HUES64 (cell line): ENCODE measurements at regions not wholly inside any gene's neighbourhood (a gene's known extent, or its start where the extent isn't known, plus 50 kb on each side); places are given as distances from the start of the nearest gene placed in this dataset.

Experiments used
- H3K27ac ChIP-seq: 2 replicates; pipeline ENCODE4 v1.7.0; 2013; ENCODE audit warnings: low read depth, low read length, inconsistent platforms
- H3K27me3 ChIP-seq: 2 replicates; pipeline ENCODE4 v1.6.1; 2013; ENCODE audit warnings: mild to moderate bottlenecking, low read length; ENCODE audit not compliant: insufficient read depth
- H3K36me3 ChIP-seq: 2 replicates; pipeline ENCODE4 v1.6.1; 2013; ENCODE audit warnings: mild to moderate bottlenecking, low read length; ENCODE audit not compliant: insufficient read depth
- H3K4me1 ChIP-seq: 2 replicates; pipeline ENCODE4 v1.6.1; 2013; ENCODE audit warnings: mild to moderate bottlenecking, low read length, moderate library complexity; ENCODE audit not compliant: insufficient read depth
- H3K4me3 ChIP-seq: 2 replicates; pipeline ENCODE4 v1.5.1; 2013; ENCODE audit warnings: mild to moderate bottlenecking, low read length, moderate library complexity
- H3K9ac ChIP-seq: 2 replicates; pipeline ENCODE4 v1.6.1; 2013; ENCODE audit warnings: mild to moderate bottlenecking, low read depth, low read length
- H3K9me3 ChIP-seq: 2 replicates; pipeline ENCODE4 v1.6.1; 2013; ENCODE audit warnings: low read depth, low read length; ENCODE audit not compliant: insufficient read depth
- WGBS: fragments of 150-250, 120-280 bp; methylation state at CpG from one replicate; pipeline ENCODE4 v1.1.7; 2013; ENCODE audit warnings: missing lambda C conversion rate; 5-methylcytosine and 5-hydroxymethylcytosine counted together

DNA sequence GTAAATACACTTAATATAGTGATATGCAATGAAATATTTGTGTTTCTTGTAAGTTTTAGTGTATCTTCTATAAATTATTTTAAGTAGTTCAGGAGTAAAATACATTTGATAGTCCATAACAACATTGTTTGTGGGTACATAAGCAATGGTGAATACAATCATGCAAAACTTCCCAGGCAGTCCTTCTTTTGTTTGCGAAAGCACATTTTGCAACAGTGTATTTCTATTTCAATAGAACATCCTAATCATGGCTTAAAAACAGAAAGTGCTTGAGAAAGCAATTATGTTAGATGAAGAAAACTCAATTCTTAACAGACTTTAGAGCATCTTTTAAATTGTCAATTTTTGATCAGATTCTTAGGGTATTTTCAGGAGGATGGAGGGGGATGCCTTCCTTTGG is 155.6 kb downstream of the POSTN start:
- Histone ChIP-seq H3K9me3 (no peaks in the 10 kb centered on the region), H3K4me3 (no peak overlapping the region), H3K27me3 (no peaks in the 10 kb centered on the region), H3K27ac (no peak overlapping the region), H3K9ac (no peak overlapping the region), H3K4me1 (no peaks in the 10 kb centered on the region), H3K36me3 (no peaks in the 10 kb centered on the region)
- no CpG with 5 or more reads among the region's 1 CpG for WGBS

GRCh38 chr13:37435881-37436280 is 162.7 kb downstream of the POSTN start:
- Histone ChIP-seq H3K9ac (no peak overlapping the region), H3K4me3 (no peak overlapping the region), H3K27ac (no peak overlapping the region), H3K4me1 (no peaks in the 10 kb centered on the region), H3K9me3 (no peaks in the 10 kb centered on the region), H3K36me3 (no peaks in the 10 kb centered on the region), H3K27me3 (no peaks in the 10 kb centered on the region)
- WGBS, result 100% methylated on average over 1 of the region's 1 CpG

DNA sequence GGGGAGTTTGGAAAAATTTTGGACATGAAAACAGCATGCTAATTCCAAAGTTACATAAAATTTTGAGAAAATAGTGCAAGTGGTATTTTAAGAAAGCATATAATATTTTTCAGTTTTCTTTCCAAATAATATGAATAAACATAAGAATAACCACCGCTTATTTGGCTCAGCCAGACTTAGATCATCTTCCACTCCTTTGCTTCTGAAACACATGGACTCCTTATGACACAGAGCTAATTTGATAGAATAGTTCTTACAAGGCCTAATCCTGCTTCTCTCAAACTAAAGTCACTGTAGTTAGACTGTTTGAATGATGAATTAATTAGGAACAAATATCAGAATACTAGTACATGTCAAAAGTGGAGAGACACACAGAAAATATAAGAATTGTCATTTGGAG is 165.5 kb downstream of the POSTN start:
- Histone ChIP-seq H3K9me3 (no peaks in the 10 kb centered on the region), H3K4me3 (no peak overlapping the region)
- 100% methylated on average over 1 of the region's 1 CpG for WGBS

GRCh38 chr13:37429976-37430375 is 168.6 kb downstream of the POSTN start:
- Histone ChIP-seq H3K4me1 (no peaks in the 10 kb centered on the region), H3K36me3 (no peaks in the 10 kb centered on the region), H3K4me3 (no peak overlapping the region), H3K9me3 (no peaks in the 10 kb centered on the region), H3K9ac (no peak overlapping the region), H3K27ac (no peak overlapping the region), H3K27me3 (no peaks in the 10 kb centered on the region)
- 99% methylated on average over 2 of the region's 2 CpGs for WGBS

More for the DNA sequence above, 165.5 kb downstream of the POSTN start:
- no peaks in the 10 kb centered on the region for H3K36me3 ChIP-seq
- no peak overlapping the region for H3K9ac ChIP-seq
- no peaks in the 10 kb centered on the region for H3K27me3 ChIP-seq
- H3K27ac ChIP-seq, result no peak overlapping the region
- no peaks in the 10 kb centered on the region for H3K4me1 ChIP-seq

DNA sequence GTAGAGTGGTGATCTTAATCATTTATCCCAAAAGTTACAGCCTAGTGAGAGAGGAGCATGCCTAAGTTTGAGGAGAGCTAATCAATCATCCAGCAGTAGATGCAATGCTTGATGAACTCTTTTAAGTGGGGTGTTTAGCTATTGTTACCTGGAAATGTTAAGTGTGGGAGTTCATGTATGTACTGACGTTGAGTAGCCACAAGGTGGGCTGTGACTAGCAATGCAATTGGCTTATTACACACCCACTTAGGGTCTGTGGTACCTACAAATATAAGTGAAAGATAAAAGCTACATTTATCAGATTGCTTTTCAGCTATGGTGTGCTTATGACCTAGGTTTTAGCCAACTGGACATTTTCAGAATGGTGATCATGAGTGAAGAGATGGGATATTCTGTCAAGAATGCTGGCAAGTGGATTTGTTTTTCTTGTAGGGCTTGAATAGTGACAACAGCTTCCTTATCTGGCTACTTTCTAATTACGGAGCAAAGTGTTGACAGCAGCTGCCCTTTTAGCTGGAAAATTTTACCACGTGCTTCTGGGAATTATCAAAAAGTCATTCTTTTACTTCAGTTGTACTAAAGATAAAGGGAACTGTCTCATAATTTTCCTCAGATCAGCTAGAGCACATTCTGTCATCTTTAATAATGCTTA is 170.6 kb downstream of the POSTN start:
- no peak overlapping the region for H3K4me3 ChIP-seq
- H3K4me1 ChIP-seq, result no peaks in the 10 kb centered on the region
- 80% methylated on average over 3 of the region's 3 CpGs for WGBS
- no peak overlapping the region for H3K27ac ChIP-seq
- no peaks in the 10 kb centered on the region for H3K9me3 ChIP-seq
- no peaks in the 10 kb centered on the region for H3K36me3 ChIP-seq
- no peak overlapping the region for H3K9ac ChIP-seq
- no peaks in the 10 kb centered on the region for H3K27me3 ChIP-seq

GRCh38 chr13:37418490-37418889 is 180.1 kb downstream of the POSTN start:
- no peak overlapping the region for H3K27ac ChIP-seq
- no peaks in the 10 kb centered on the region for H3K4me1 ChIP-seq
- no peak overlapping the region for H3K9ac ChIP-seq
- no peak overlapping the region for H3K4me3 ChIP-seq
- WGBS, result 91% methylated on average over 2 of the region's 2 CpGs
- H3K36me3 ChIP-seq, result no peaks in the 10 kb centered on the region
- no peaks in the 10 kb centered on the region for H3K27me3 ChIP-seq
- no peaks in the 10 kb centered on the region for H3K9me3 ChIP-seq

DNA sequence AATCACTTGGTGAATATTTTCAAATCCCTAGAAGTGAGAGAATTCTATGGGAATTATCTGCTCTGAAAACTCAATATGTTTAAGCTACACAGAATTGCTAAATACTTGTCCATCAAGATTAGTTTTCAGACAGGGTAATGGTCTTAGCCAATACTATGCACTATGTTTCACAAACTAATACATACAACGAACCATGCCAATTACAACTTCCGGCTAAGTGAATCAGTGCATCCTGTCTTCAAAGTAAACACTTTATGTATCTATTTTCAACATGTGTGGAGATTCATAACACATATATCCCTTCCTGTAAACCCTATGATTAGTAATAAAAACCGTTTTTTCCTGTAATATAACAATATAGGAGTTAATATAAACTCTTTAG is 181.5 kb downstream of the POSTN start:
- WGBS, result 94% methylated on average over 2 of the region's 3 CpGs
- H3K4me1 ChIP-seq, result no peaks in the 10 kb centered on the region

GRCh38 chr13:37416291-37417059 is 182.1 kb downstream of the POSTN start:
- Histone ChIP-seq H3K9me3 (no peaks in the 10 kb centered on the region), H3K27me3 (no peaks in the 10 kb centered on the region), H3K36me3 (no peaks in the 10 kb centered on the region), H3K9ac (no peak overlapping the region), H3K4me3 (no peak overlapping the region), H3K27ac (no peak overlapping the region), H3K4me1 (no peaks in the 10 kb centered on the region)
- WGBS, result no CpG with 5 or more reads among the region's 2 CpGs

More for the DNA sequence above, 181.5 kb downstream of the POSTN start:
- H3K4me3 ChIP-seq, result no peak overlapping the region
- H3K9ac ChIP-seq, result no peak overlapping the region
- no peak overlapping the region for H3K27ac ChIP-seq
- no peaks in the 10 kb centered on the region for H3K36me3 ChIP-seq
- H3K27me3 ChIP-seq, result no peaks in the 10 kb centered on the region
- H3K9me3 ChIP-seq, result no peaks in the 10 kb centered on the region

- Histone ChIP-seq H3K9me3 (no peaks in the 10 kb centered on the region), H3K4me3 (no peak overlapping the region), H3K9ac (no peak overlapping the region), H3K27me3 (no peaks in the 10 kb centered on the region), H3K4me1 (no peaks in the 10 kb centered on the region), H3K36me3 (no peaks in the 10 kb centered on the region), H3K27ac (no peak overlapping the region)
- WGBS, result 97% methylated on average over 3 of the region's 3 CpGs
These were observed 185.4 kb downstream of the POSTN start for GRCh38 chr13:37413161-37413560.

DNA sequence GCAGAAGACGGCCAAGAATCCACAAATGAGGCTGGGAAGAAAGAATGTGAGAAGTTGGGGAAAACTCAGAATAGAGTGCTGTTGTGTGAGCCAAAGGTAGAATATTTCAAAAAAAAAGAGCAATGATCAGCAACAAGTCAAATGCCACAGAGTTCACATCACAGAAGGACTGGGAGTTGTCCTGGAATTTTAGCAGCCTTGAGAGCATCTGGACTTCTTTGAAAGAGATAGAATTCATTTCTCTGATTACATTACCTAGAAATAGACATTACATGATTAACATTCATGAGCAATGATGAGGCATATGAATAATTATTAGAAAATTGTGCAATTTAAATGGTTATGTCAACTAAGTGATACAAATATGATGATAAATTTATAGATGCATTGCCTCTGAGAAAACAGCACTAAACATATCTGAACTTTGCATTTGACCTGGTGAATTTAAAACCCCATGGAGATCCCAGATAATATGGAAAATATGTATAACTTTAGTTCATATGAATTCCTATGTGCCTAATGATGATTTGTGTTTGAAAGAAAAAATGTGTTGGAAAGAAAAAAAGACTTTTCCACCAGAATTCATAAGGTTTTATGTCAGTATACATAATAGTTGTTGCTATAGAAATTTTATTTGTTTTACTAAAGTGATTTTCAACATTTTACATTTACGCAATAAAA is 186.2 kb downstream of the POSTN start:
- Histone ChIP-seq H3K4me3 (no peak overlapping the region), H3K27me3 (no peaks in the 10 kb centered on the region), H3K9me3 (no peaks in the 10 kb centered on the region), H3K9ac (no peak overlapping the region), H3K36me3 (no peaks in the 10 kb centered on the region), H3K27ac (no peak overlapping the region), H3K4me1 (no peaks in the 10 kb centered on the region)
- WGBS, result 95% methylated on average over 1 of the region's 2 CpGs

- H3K27ac ChIP-seq, result no peak overlapping the region
- H3K27me3 ChIP-seq, result no peaks in the 10 kb centered on the region
- no peaks in the 10 kb centered on the region for H3K36me3 ChIP-seq
- 90% methylated on average over 6 of the region's 6 CpGs for WGBS
- H3K4me1 ChIP-seq, result no peaks in the 10 kb centered on the region
- H3K9me3 ChIP-seq, result no peaks in the 10 kb centered on the region
- H3K9ac ChIP-seq, result no peak overlapping the region
- no peak overlapping the region for H3K4me3 ChIP-seq
These were observed 188.3 kb downstream of the POSTN start for GRCh38 chr13:37410316-37410715.
